Neuronal stem cell (in vitro differentiated cells): ENCODE measurements at regions not wholly inside any gene's neighbourhood (a gene's known extent, or its start where the extent isn't known, plus 50 kb on each side); places are given as distances from the start of the nearest gene placed in this dataset.

Experiments
- DNase-seq: peaks from one replicate; pipeline ENCODE4 v3.0.0-alpha.2; 2013; ENCODE audit warnings: low spot score
- H2AFZ ChIP-seq: one replicate; pipeline ENCODE4 v1.6.1; 2013; ENCODE audit warnings: mild to moderate bottlenecking, low read length, inconsistent platforms
- H2AK5ac ChIP-seq: 2 replicates; pipeline ENCODE4 v1.6.1; 2013; ENCODE audit warnings: low read depth, mild to moderate bottlenecking, inconsistent platforms, low read length, moderate library complexity, mixed read lengths
- H2BK120ac ChIP-seq: 2 replicates; pipeline ENCODE4 v1.6.1; 2013; ENCODE audit warnings: low read depth, mild to moderate bottlenecking, inconsistent platforms, low read length, moderate library complexity, mixed read lengths
- H2BK12ac ChIP-seq: one replicate; pipeline ENCODE4 v1.6.1; 2013; ENCODE audit warnings: low read length, inconsistent platforms
- H2BK15ac ChIP-seq: 2 replicates; pipeline ENCODE4 v1.6.1; 2013; ENCODE audit warnings: mild to moderate bottlenecking, low read length, inconsistent platforms, mixed read lengths
- H2BK5ac ChIP-seq: one replicate; pipeline ENCODE4 v1.6.1; 2013; ENCODE audit warnings: inconsistent platforms, mild to moderate bottlenecking, low read length, moderate library complexity
- H3K14ac ChIP-seq: one replicate; pipeline ENCODE4 v1.6.1; 2013; ENCODE audit warnings: low read length, inconsistent platforms
- H3K18ac ChIP-seq: 2 replicates; pipeline ENCODE4 v1.6.1; 2013; ENCODE audit warnings: low read length, inconsistent platforms
- H3K23ac ChIP-seq: 2 replicates; pipeline ENCODE4 v1.6.1; 2013; ENCODE audit warnings: low read depth, mild to moderate bottlenecking, mixed read lengths, low read length, inconsistent platforms; ENCODE audit not compliant: poor library complexity
- H3K27ac ChIP-seq: replicated peaks from 3 replicates; pipeline ENCODE4 v1.5.1; 2013; ENCODE audit warnings: low read length, inconsistent platforms
- H3K27me3 ChIP-seq, 3 experiments: 2 replicates each; pipeline ENCODE4 v1.6.1; 2013; ENCODE audit warnings: low read length in 3 of 3, mild to moderate bottlenecking in 2 of 3, inconsistent platforms in 1 of 3, low read depth in 1 of 3, mixed read lengths in 1 of 3, moderate library complexity in 1 of 3; ENCODE audit not compliant: control insufficient read depth in 3 of 3, insufficient read depth in 3 of 3
- H3K36me3 ChIP-seq, 2 donors: replicated peaks in 1 of 2; 2 replicates each; pipeline ENCODE4 v1.6.1; 2013; ENCODE audit warnings: low read length in 2 of 2; ENCODE audit not compliant: control insufficient read depth in 2 of 2, insufficient read depth in 2 of 2
- H3K4ac ChIP-seq: 2 replicates; pipeline ENCODE4 v1.6.1; 2013; ENCODE audit warnings: inconsistent platforms, mild to moderate bottlenecking, low read length, moderate library complexity
- H3K4me1 ChIP-seq, 2 donors: 1 replicate in 1 of 2; 2 replicates in 1 of 2; pipeline ENCODE4 v1.6.1; 2013; ENCODE audit warnings: low read length in 2 of 2, low read depth in 1 of 2; ENCODE audit not compliant: control insufficient read depth in 2 of 2, insufficient read depth in 1 of 2
- H3K4me2 ChIP-seq: one replicate; pipeline ENCODE4 v1.6.1; 2013; ENCODE audit warnings: mild to moderate bottlenecking, low read length, inconsistent platforms; ENCODE audit not compliant: insufficient read depth, poor library complexity, severe bottlenecking
- H3K4me3 ChIP-seq, 2 donors: 2 replicates each; pipeline ENCODE4 v1.5.1; 2013; ENCODE audit warnings: low read length in 2 of 2, mild to moderate bottlenecking in 2 of 2, inconsistent platforms in 1 of 2, moderate library complexity in 1 of 2
- H3K79me1 ChIP-seq: one replicate; pipeline ENCODE4 v1.6.1; 2013; ENCODE audit warnings: low read depth, mild to moderate bottlenecking, inconsistent platforms, low read length, moderate library complexity
- H3K9ac ChIP-seq: one replicate; pipeline ENCODE4 v1.6.1; 2013; ENCODE audit warnings: mild to moderate bottlenecking, low read depth, low read length, inconsistent platforms; ENCODE audit not compliant: poor library complexity
- H3K9me3 ChIP-seq, 2 donors: replicated peaks in 1 of 2; 2 replicates each; pipeline versions ENCODE3 to v1.6.1; 2013; ENCODE audit warnings: low read length in 2 of 2, mild to moderate bottlenecking in 2 of 2, inconsistent platforms in 1 of 2, low read depth in 1 of 2, mixed read lengths in 1 of 2, moderate library complexity in 1 of 2; ENCODE audit not compliant: control insufficient read depth in 2 of 2, insufficient read depth in 1 of 2
- H4K8ac ChIP-seq: one replicate; pipeline ENCODE4 v1.6.1; 2013; ENCODE audit warnings: low read depth, mild to moderate bottlenecking, inconsistent platforms, low read length, moderate library complexity
- H4K91ac ChIP-seq: one replicate; pipeline ENCODE4 v1.6.1; 2013; ENCODE audit warnings: low read length, low read depth, mild to moderate bottlenecking, inconsistent platforms; ENCODE audit not compliant: poor library complexity
- WGBS, 2 donors: extraction: QIAGEN DNeasy Blood & Tissue Kit; methylation state at CpG; one replicate each; pipeline ENCODE4 v1.1.7; 2013; ENCODE audit warnings: missing lambda C conversion rate in 2 of 2, mixed read lengths in 1 of 2; ENCODE audit not compliant: insufficient read length in 2 of 2, insufficient replicate concordance in 1 of 2; ENCODE audit errors: extremely low coverage in 2 of 2; 5-methylcytosine and 5-hydroxymethylcytosine counted together

- H3K9ac ChIP-seq = no peak overlapping the region
- no peak overlapping the region for H4K8ac ChIP-seq
- H3K27me3 ChIP-seq = no peaks in the 10 kb centered on the region
- H3K4me1 ChIP-seq = no peaks in the 10 kb centered on the region
- no peak overlapping the region for H3K23ac ChIP-seq
- H3K4me2 ChIP-seq = no peak overlapping the region
- H3K14ac ChIP-seq = no peak overlapping the region
- no peak overlapping the region for H2BK15ac ChIP-seq
- no CpG with 5 or more reads among the region's 2 CpGs for WGBS, 2 donors
- H2AK5ac ChIP-seq = no peak overlapping the region
- DNase-seq = no peak
- H3K4ac ChIP-seq = no peak overlapping the region
- no peaks in the 10 kb centered on the region for H3K79me1 ChIP-seq
- H3K18ac ChIP-seq = no peak overlapping the region
- H2AFZ ChIP-seq = no peak overlapping the region
- H4K91ac ChIP-seq = no peak overlapping the region
- peaks cover 0 to 3% of the 10 kb centered on the region in 2 donors for H3K9me3 ChIP-seq
- no peak overlapping the region for H2BK5ac ChIP-seq
- no peak overlapping the region for H3K27ac ChIP-seq
- H3K36me3 ChIP-seq = no peaks in the 10 kb centered on the region
- H2BK12ac ChIP-seq = no peak overlapping the region
- no peak overlapping the region for H3K4me3 ChIP-seq
- no peak overlapping the region for H2BK120ac ChIP-seq
These were observed 1678.8 kb downstream of the MAT2B start for GRCh38 chr5:165184183-165184582.

- H2BK15ac ChIP-seq = no peak overlapping the region
- no peak overlapping the region for H3K27ac ChIP-seq
- no peaks in the 10 kb centered on the region for H3K27me3 ChIP-seq
- H2BK120ac ChIP-seq = no peak overlapping the region
- H3K4me1 ChIP-seq = no peaks in the 10 kb centered on the region
- DNase-seq = no peak
- H2BK12ac ChIP-seq = no peak overlapping the region
- H3K23ac ChIP-seq = no peak overlapping the region
- H2BK5ac ChIP-seq = no peak overlapping the region
- H4K91ac ChIP-seq = no peak overlapping the region
- H3K18ac ChIP-seq = no peak overlapping the region
- no peak overlapping the region for H3K4me2 ChIP-seq
- H2AFZ ChIP-seq = no peak overlapping the region
- WGBS, 2 donors = no CpG with 5 or more reads among the region's 2 CpGs
- H2AK5ac ChIP-seq = no peak overlapping the region
- no peak overlapping the region for H3K14ac ChIP-seq
- H3K79me1 ChIP-seq = no peaks in the 10 kb centered on the region
- H3K4ac ChIP-seq = no peak overlapping the region
- H3K9me3 ChIP-seq = peaks cover 0 to 3% of the 10 kb centered on the region in 2 donors
- H3K9ac ChIP-seq = no peak overlapping the region
- no peak overlapping the region for H4K8ac ChIP-seq
- H3K4me3 ChIP-seq = no peak overlapping the region
- no peaks in the 10 kb centered on the region for H3K36me3 ChIP-seq
These were observed 1680.3 kb downstream of the MAT2B start for GRCh38 chr5:165185716-165186115.

GRCh38 chr5:165187815-165188214, 1682.4 kb downstream of the MAT2B start:
- H2BK120ac ChIP-seq = no peak overlapping the region
- H2BK12ac ChIP-seq = no peak overlapping the region
- no peaks in the 10 kb centered on the region for H3K79me1 ChIP-seq
- H3K27me3 ChIP-seq = no peaks in the 10 kb centered on the region
- H4K8ac ChIP-seq = no peak overlapping the region
- H3K36me3 ChIP-seq = no peaks in the 10 kb centered on the region
- H3K9me3 ChIP-seq = peaks cover 0 to 3% of the 10 kb centered on the region in 2 donors
- H2AFZ ChIP-seq = no peak overlapping the region
- DNase-seq = no peak
- H2BK15ac ChIP-seq = no peak overlapping the region
- H3K4me1 ChIP-seq = no peaks in the 10 kb centered on the region
- H3K4me3 ChIP-seq = no peak overlapping the region
- H3K23ac ChIP-seq = no peak overlapping the region
- no peak overlapping the region for H3K27ac ChIP-seq
- no peak overlapping the region for H2BK5ac ChIP-seq
- no peak overlapping the region for H3K4ac ChIP-seq
- no peak overlapping the region for H3K14ac ChIP-seq
- no peak overlapping the region for H3K18ac ChIP-seq
- H4K91ac ChIP-seq = no peak overlapping the region
- H3K4me2 ChIP-seq = no peak overlapping the region
- H2AK5ac ChIP-seq = no peak overlapping the region
- H3K9ac ChIP-seq = no peak overlapping the region

GRCh38 chr5:165188556-165189175, 1683.2 kb downstream of the MAT2B start:
- no peak overlapping the region for H3K18ac ChIP-seq
- H3K9me3 ChIP-seq = peaks cover 0 to 3% of the 10 kb centered on the region in 2 donors
- H3K4me3 ChIP-seq = no peak overlapping the region
- H2BK15ac ChIP-seq = no peak overlapping the region
- H2BK120ac ChIP-seq = no peak overlapping the region
- H4K8ac ChIP-seq = no peak overlapping the region
- H3K14ac ChIP-seq = no peak overlapping the region
- no peak overlapping the region for H4K91ac ChIP-seq
- H3K4ac ChIP-seq = no peak overlapping the region
- WGBS, 2 donors = no CpG with 5 or more reads among the region's 1 CpG
- no peak overlapping the region for H3K23ac ChIP-seq
- no peak overlapping the region for H2AK5ac ChIP-seq
- DNase-seq = no peak
- H3K27ac ChIP-seq = no peak overlapping the region
- no peak overlapping the region for H2BK12ac ChIP-seq
- no peaks in the 10 kb centered on the region for H3K4me1 ChIP-seq
- H3K27me3 ChIP-seq = no peaks in the 10 kb centered on the region
- no peak overlapping the region for H2AFZ ChIP-seq
- H3K9ac ChIP-seq = no peak overlapping the region
- no peaks in the 10 kb centered on the region for H3K36me3 ChIP-seq
- no peak overlapping the region for H2BK5ac ChIP-seq
- H3K4me2 ChIP-seq = no peak overlapping the region
- no peaks in the 10 kb centered on the region for H3K79me1 ChIP-seq
